ENCODE measurements at regions not wholly inside any gene's neighbourhood (a gene's known extent, or its start where the extent isn't known, plus 50 kb on each side); places are given as distances from the start of the nearest gene placed in this dataset.
A peak's percentile ranks its signal among the peaks of the same experiment; 100 is the strongest.

DNA sequence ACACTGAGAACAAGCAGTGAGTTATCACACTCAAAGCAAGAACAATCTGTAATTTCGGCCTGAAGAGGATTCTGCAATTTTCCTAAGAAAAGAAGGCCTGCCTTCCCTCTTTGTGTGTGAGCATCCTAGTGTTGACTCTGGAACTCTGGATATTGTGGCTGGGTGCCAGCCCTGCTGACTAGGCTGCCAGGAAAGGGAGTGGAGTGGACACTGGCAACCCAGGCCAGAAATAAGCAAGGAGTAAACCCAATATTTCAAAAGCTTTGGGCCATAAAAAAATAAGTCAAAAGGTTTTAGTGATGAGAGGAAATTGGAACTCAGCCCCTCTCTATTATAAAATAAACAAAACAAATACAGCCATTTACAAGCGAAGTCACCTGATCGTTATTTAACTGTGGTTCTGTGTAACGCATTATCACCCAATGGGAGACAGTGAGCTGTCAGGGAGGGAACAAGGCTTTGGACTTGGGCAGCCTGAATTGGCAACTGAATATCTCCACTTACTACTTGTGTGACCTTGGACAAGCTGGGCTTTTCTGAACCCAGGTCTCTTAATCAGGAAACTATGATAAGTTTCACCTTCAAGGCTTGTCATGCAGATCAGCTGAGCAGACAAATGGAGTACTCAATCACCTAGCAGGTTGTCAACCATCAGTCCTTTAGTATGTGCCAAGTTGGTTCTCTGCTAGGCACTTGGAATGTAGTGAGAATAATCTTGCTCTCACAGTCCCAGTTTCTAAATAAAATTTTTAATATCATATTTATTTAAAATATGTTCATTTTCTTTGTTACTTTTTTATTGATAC, 196.2 kb downstream of the PAX1 start:
- H3K4me1 ChIP-seq = no peaks in the 10 kb centered on the region
- no peaks in the 10 kb centered on the region for H3K27me3 ChIP-seq (ENCODE audit: insufficient read depth in 3 of 3, low read length in 2 of 3)
- 49 to 72% (median 57%) methylated on average over 4 of the region's 4 CpGs for WGBS, 3 donors
- DNase-seq = peak; percentile 62 to 79
- no peak overlapping the region for H3K27ac ChIP-seq
- TF ChIP-seq, protein P1, sequence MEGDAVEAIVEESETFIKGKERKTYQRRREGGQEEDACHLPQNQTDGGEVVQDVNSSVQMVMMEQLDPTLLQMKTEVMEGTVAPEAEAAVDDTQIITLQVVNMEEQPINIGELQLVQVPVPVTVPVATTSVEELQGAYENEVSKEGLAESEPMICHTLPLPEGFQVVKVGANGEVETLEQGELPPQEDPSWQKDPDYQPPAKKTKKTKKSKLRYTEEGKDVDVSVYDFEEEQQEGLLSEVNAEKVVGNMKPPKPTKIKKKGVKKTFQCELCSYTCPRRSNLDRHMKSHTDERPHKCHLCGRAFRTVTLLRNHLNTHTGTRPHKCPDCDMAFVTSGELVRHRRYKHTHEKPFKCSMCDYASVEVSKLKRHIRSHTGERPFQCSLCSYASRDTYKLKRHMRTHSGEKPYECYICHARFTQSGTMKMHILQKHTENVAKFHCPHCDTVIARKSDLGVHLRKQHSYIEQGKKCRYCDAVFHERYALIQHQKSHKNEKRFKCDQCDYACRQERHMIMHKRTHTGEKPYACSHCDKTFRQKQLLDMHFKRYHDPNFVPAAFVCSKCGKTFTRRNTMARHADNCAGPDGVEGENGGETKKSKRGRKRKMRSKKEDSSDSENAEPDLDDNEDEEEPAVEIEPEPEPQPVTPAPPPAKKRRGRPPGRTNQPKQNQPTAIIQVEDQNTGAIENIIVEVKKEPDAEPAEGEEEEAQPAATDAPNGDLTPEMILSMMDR (IDR thresholded peaks at IDR 0.05) = no peak
- ATAC-seq = peak in 1 of 4 donors; percentile 60
- no peak overlapping the region for H3K4me3 ChIP-seq
- no peaks in the 10 kb centered on the region for H3K9me3 ChIP-seq
- intact Hi-C loops (cut with DNase I) = no loop called here
- no peaks in the 10 kb centered on the region for H3K36me3 ChIP-seq (ENCODE audit: insufficient read depth in 1 of 2, low read depth in 1 of 2)

DNA sequence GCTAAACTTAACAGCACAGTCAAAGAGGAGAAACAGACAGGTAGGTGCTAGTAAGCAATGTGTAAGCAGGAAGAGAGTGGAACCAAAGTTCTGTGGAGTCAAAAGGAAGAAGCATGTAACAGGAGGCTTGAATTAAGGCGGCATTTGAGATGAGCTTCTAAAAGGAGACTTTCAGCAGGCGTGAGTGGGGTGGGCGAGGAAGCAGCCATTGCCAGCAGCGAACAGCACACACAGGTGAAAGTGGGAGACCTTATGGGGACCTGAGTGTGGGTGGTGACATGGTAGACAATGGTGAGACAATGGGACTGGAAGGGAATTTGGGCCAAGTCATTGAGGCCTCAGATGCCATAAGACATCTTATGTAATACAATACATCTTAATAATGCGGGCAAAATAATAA, 195.0 kb downstream of the PAX1 start:
- WGBS, 3 donors = 88 to 95% (median 90%) methylated on average over 5 of the region's 5 CpGs
- TF ChIP-seq, protein P1 (IDR thresholded peaks at IDR 0.05) = no peak
- intact Hi-C loops (cut with DNase I) = no loop called here
- no peak for DNase-seq
- Histone ChIP-seq H3K27me3 (ENCODE audit: insufficient read depth in 3 of 3, low read length in 2 of 3) (no peaks in the 10 kb centered on the region), H3K9me3 (no peaks in the 10 kb centered on the region), H3K4me1 (no peaks in the 10 kb centered on the region), H3K4me3 (no peak overlapping the region), H3K27ac (no peak overlapping the region), H3K36me3 (ENCODE audit: insufficient read depth in 1 of 2, low read depth in 1 of 2) (no peaks in the 10 kb centered on the region)
- no peak for ATAC-seq

DNA sequence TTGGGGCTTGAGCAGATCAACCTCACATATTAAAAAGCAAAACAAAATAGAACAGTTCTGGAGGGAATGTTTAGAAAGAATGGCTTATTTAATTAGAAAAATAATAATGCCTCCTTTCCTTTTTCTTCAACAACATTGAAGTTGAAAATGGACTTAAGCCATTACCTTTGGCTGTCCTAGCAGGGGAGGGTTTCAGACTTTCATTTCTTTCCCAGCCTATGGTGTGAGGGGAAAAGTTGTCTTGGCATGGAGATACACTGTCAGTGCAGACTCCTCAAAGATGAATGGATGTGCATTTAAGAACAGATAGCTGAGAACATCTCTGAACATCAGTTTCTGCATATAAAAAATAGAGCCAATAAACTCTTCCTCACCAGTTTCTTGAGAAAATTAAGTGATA, 169.5 kb downstream of the PAX1 start:
- H3K36me3 ChIP-seq (ENCODE audit: insufficient read depth in 1 of 2, low read depth in 1 of 2) = no peaks in the 10 kb centered on the region
- no peaks in the 10 kb centered on the region for H3K27me3 ChIP-seq (ENCODE audit: insufficient read depth in 3 of 3, low read length in 2 of 3)
- TF ChIP-seq, protein P1 (IDR thresholded peaks at IDR 0.05) = no peak
- no peaks in the 10 kb centered on the region for H3K9me3 ChIP-seq
- no peaks in the 10 kb centered on the region for H3K4me1 ChIP-seq
- intact Hi-C loops (cut with DNase I) = no loop called here
- no peak for ATAC-seq
- H3K27ac ChIP-seq = no peak overlapping the region
- no peak overlapping the region for H3K4me3 ChIP-seq
- no peak for DNase-seq

DNA sequence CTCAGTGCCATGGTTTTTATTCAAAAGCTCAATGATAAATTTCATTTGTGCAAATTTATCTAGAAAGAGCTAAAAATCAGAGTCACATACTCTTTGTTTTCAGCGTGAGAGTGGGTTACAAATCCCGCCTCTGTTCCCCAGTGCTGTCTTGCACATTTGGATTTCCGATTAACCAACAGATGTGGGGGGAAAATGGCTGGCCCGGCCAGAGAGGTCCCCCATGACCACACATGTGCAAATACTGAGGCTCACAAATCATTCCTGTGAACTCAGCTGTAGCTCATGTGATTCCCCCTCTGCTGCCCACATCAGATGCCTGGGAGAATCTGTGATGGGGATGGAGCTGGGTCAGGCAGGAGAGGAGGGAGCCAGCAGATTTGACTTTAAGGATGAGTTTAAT, 168.7 kb downstream of the PAX1 start:
- ATAC-seq = no peak
- no peaks in the 10 kb centered on the region for H3K9me3 ChIP-seq
- no peaks in the 10 kb centered on the region for H3K27me3 ChIP-seq (ENCODE audit: insufficient read depth in 3 of 3, low read length in 2 of 3)
- no peak for DNase-seq
- intact Hi-C loops (cut with DNase I) = no loop called here
- H3K4me1 ChIP-seq = no peaks in the 10 kb centered on the region
- H3K36me3 ChIP-seq (ENCODE audit: insufficient read depth in 1 of 2, low read depth in 1 of 2) = no peaks in the 10 kb centered on the region
- H3K27ac ChIP-seq = no peak overlapping the region
- no peak overlapping the region for H3K4me3 ChIP-seq
- WGBS, 3 donors = 54 to 61% (median 56%) methylated on average over 4 of the region's 4 CpGs
- TF ChIP-seq, protein P1 (IDR thresholded peaks at IDR 0.05) = no peak

DNA sequence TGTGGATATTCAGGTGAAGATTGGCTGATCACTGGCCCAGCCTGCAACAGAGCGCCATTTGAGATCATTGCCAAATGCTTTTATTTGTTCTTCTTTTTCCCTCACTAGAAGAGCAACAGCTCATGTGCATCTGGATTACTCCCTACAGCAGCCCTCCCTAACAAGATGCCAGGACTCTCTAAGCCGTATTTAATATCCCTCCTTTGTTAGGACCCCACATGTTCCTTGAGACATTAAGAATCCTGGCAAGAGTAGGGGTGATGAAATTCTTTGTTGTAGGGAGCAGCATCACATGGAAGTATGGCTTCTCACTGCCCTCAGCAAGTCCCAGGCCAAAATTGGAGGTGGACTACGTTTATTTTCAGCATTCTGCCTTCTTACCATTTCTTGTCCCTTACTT, 167.8 kb downstream of the PAX1 start:
- no peak overlapping the region for H3K27ac ChIP-seq
- 61 to 69% (median 63%) methylated on average over 3 of the region's 3 CpGs for WGBS, 3 donors
- H3K27me3 ChIP-seq (ENCODE audit: insufficient read depth in 3 of 3, low read length in 2 of 3) = no peaks in the 10 kb centered on the region
- H3K36me3 ChIP-seq (ENCODE audit: insufficient read depth in 1 of 2, low read depth in 1 of 2) = no peaks in the 10 kb centered on the region
- intact Hi-C loops (cut with DNase I) = no loop called here
- DNase-seq = no peak
- TF ChIP-seq, protein P1 (IDR thresholded peaks at IDR 0.05) = no peak
- H3K4me1 ChIP-seq = no peaks in the 10 kb centered on the region
- no peak overlapping the region for H3K4me3 ChIP-seq
- H3K9me3 ChIP-seq = no peaks in the 10 kb centered on the region
- no peak for ATAC-seq
